WTC11 (cell line): ENCODE measurements at regions not wholly inside any gene's neighbourhood (a gene's known extent, or its start where the extent isn't known, plus 50 kb on each side); places are given as distances from the start of the nearest gene placed in this dataset.

Experiments
- ATAC-seq: fragments of 200-7000 bp; cut with Tn5 transposase; 2 replicates; pipeline ENCODE4 v1.10.0; 2021; ENCODE audit warnings: mild to moderate bottlenecking, moderate library complexity
- CTCF ChIA-PET: fragments of 300-600 bp; sonication (Branson Sonifier 250); formaldehyde crosslinking; loops from one replicate; lab custom pipeline; 2021; ENCODE audit warnings: antibody characterized with exemption; lab: Charles Lee
- POLR2A ChIA-PET: fragments of 350-600 bp; sonication (Branson Sonifier 250); formaldehyde crosslinking; loops from one replicate; lab custom pipeline; 2021; ENCODE audit warnings: antibody characterized with exemption; lab: Charles Lee
- DNase-seq: peaks from one replicate; pipeline ENCODE4 v3.0.0; 2021; ENCODE audit warnings: low spot score
- H3K27ac Mint-ChIP-seq: 2 replicates; pipeline ENCODE4 v1.8.0; 2021; ENCODE audit warnings: mixed read lengths
- H3K27me3 Mint-ChIP-seq: 2 replicates; pipeline ENCODE4 v1.8.0; 2021; ENCODE audit warnings: low read depth, mild to moderate bottlenecking, moderate library complexity, mixed read lengths
- H3K36me3 Mint-ChIP-seq: 2 replicates; pipeline ENCODE4 v1.8.0; 2021; ENCODE audit warnings: mixed read lengths
- H3K4me1 Mint-ChIP-seq: 2 replicates; pipeline ENCODE4 v1.8.0; 2022; ENCODE audit warnings: mixed read lengths
- H3K4me3 Mint-ChIP-seq: 2 replicates; pipeline ENCODE4 v1.8.0; 2021; ENCODE audit warnings: mild to moderate bottlenecking, moderate library complexity, mixed read lengths
- H3K9me3 Mint-ChIP-seq: 2 replicates; pipeline ENCODE4 v1.8.0; 2021; ENCODE audit warnings: mixed read lengths
- CREB1 ChIP-seq: sonication (generic); formaldehyde crosslinking; IDR thresholded peaks from 2 replicates; pipeline ENCODE4 v1.8.0; 2023; ENCODE audit warnings: mild to moderate bottlenecking, missing genetic modification reagents
- CREM ChIP-seq: sonication (generic); formaldehyde crosslinking; IDR thresholded peaks from 2 replicates; pipeline ENCODE4 v1.8.1; 2022; ENCODE audit warnings: mild to moderate bottlenecking, missing genetic modification reagents, moderate library complexity
- ETV6 ChIP-seq: sonication (generic); formaldehyde crosslinking; IDR thresholded peaks from 2 replicates; pipeline ENCODE4 v1.8.1; 2022; ENCODE audit warnings: mild to moderate bottlenecking, missing genetic modification reagents
- FOXP1 ChIP-seq: sonication (generic); formaldehyde crosslinking; IDR thresholded peaks from 2 replicates; pipeline ENCODE4 v1.8.0; 2022; ENCODE audit warnings: missing genetic modification reagents, mild to moderate bottlenecking, moderate library complexity, borderline replicate concordance
- GABPB1 ChIP-seq: sonication (generic); formaldehyde crosslinking; IDR thresholded peaks from 2 replicates; pipeline ENCODE4 v1.8.1; 2023; ENCODE audit warnings: mild to moderate bottlenecking, missing genetic modification reagents
- GRHL2 ChIP-seq: fragments of 250-450 bp; sonication (Bioruptor Pico); IDR thresholded peaks from 2 replicates; pipeline ENCODE4 v1.8.0; 2022; ENCODE audit warnings: mild to moderate bottlenecking, moderate library complexity; ENCODE audit not compliant: insufficient replicate concordance, severe bottlenecking
- IRF2 ChIP-seq: sonication (generic); formaldehyde crosslinking; IDR thresholded peaks from 2 replicates; pipeline ENCODE4 v1.8.0; 2022; ENCODE audit warnings: low read depth, missing genetic modification reagents, borderline replicate concordance
- JUN ChIP-seq: sonication (generic); formaldehyde crosslinking; IDR thresholded peaks from 2 replicates; pipeline ENCODE4 v1.8.0; 2023; ENCODE audit warnings: mild to moderate bottlenecking, missing genetic modification reagents
- NR2C2 ChIP-seq: sonication (generic); formaldehyde crosslinking; IDR thresholded peaks from 2 replicates; pipeline ENCODE4 v1.8.0; 2022; ENCODE audit warnings: mild to moderate bottlenecking, missing genetic modification reagents
- OVOL2 ChIP-seq: fragments of 250-450 bp; sonication (Bioruptor Pico); IDR thresholded peaks from 2 replicates; pipeline ENCODE4 v1.9.0; 2021; ENCODE audit warnings: mild to moderate bottlenecking, borderline replicate concordance
- RELA ChIP-seq: sonication (generic); formaldehyde crosslinking; IDR thresholded peaks from 2 replicates; pipeline ENCODE4 v1.8.1; 2022; ENCODE audit warnings: missing genetic modification reagents, mild to moderate bottlenecking, borderline replicate concordance
- RORB ChIP-seq: fragments of 250-450 bp; sonication (Bioruptor Pico); IDR thresholded peaks from 2 replicates; pipeline ENCODE4 v1.9.0; 2021; ENCODE audit warnings: mild to moderate bottlenecking
- SMAD4 ChIP-seq: sonication (generic); formaldehyde crosslinking; IDR thresholded peaks from 2 replicates; pipeline ENCODE4 v1.8.0; 2022; ENCODE audit warnings: mild to moderate bottlenecking, missing genetic modification reagents
- TEAD4 ChIP-seq: sonication (generic); formaldehyde crosslinking; IDR thresholded peaks from 2 replicates; pipeline ENCODE4 v1.8.0; 2022; ENCODE audit warnings: mild to moderate bottlenecking, missing genetic modification reagents
- ZBTB21 ChIP-seq: sonication (generic); formaldehyde crosslinking; IDR thresholded peaks from 2 replicates; pipeline ENCODE4 v1.8.1; 2023; ENCODE audit warnings: mild to moderate bottlenecking, missing genetic modification reagents, borderline replicate concordance
- ZNF138 ChIP-seq: sonication (generic); formaldehyde crosslinking; conservative IDR thresholded peaks from 2 replicates; pipeline ENCODE4 v1.8.1; 2022; ENCODE audit warnings: mild to moderate bottlenecking, moderate library complexity, missing genetic modification reagents
- ZNF263 ChIP-seq: sonication (generic); formaldehyde crosslinking; IDR thresholded peaks from 2 replicates; pipeline ENCODE4 v1.8.1; 2022; ENCODE audit warnings: low read depth, mild to moderate bottlenecking, moderate library complexity, missing genetic modification reagents
- ZNF416 ChIP-seq: fragments of 250-450 bp; sonication (Bioruptor Pico); IDR thresholded peaks from 2 replicates; pipeline ENCODE4 v1.9.0; 2021; ENCODE audit warnings: mild to moderate bottlenecking, inconsistent platforms
- TF ChIP-seq, protein P1 (sequence below): sonication (generic); formaldehyde crosslinking; IDR thresholded peaks from 2 replicates; pipeline ENCODE4 v1.8.1; 2023; ENCODE audit warnings: mild to moderate bottlenecking, missing genetic modification reagents, borderline replicate concordance
- TF ChIP-seq, protein P2 (sequence below): fragments of 250-450 bp; sonication (Bioruptor Pico); IDR thresholded peaks from 2 replicates; pipeline ENCODE4 v1.9.0; 2021; ENCODE audit warnings: mild to moderate bottlenecking
- TF ChIP-seq, protein P3 (sequence below): fragments of 250-450 bp; sonication (Bioruptor Pico); IDR thresholded peaks from 2 replicates; pipeline ENCODE4 v1.8.0; 2021; ENCODE audit warnings: mild to moderate bottlenecking
- TF ChIP-seq, protein P4 (sequence below): sonication (generic); formaldehyde crosslinking; conservative IDR thresholded peaks from 2 replicates; pipeline ENCODE4 v1.8.1; 2022; ENCODE audit warnings: mild to moderate bottlenecking, missing genetic modification reagents
- TF ChIP-seq, protein P5 (sequence below): sonication (generic); formaldehyde crosslinking; IDR thresholded peaks from 2 replicates; pipeline ENCODE4 v1.8.1; 2022; ENCODE audit warnings: low read depth, missing genetic modification reagents, borderline replicate concordance
- TF ChIP-seq, protein P6 (sequence below): sonication (generic); formaldehyde crosslinking; IDR thresholded peaks from 2 replicates; pipeline ENCODE4 v1.8.0; 2023; ENCODE audit warnings: mild to moderate bottlenecking, missing genetic modification reagents

DNA sequence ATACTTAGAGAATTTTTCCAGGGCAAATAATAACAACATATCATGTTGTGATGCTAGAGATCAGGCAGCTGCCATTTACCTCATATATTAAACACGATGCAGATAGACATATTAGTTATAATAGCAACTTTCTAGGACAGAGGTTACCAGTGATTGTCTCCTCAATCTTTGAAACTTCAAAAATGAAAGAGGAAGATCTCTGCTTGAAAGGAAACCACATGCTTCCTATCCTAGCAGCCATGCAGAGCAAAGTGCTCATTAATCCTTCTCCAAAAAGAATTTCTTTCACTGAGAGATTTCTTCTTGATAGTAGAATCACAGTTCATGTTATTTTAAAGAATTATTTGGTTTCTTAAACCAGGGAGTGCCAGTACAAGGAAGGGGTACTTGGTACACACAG is 317.2 kb downstream of the CPS1 start:
- ATAC-seq (no peak), DNase-seq (no peak)
- Mint-ChIP-seq H3K27me3 (no peaks in the 10 kb centered on the region), H3K9me3 (no peaks in the 10 kb centered on the region), H3K36me3 (no peaks in the 10 kb centered on the region), H3K4me1 (no peaks in the 10 kb centered on the region), H3K27ac (no peak overlapping the region), H3K4me3 (no peak overlapping the region)
- ChIA-PET POLR2A (no interaction called here), CTCF (no interaction called here)
- TF ChIP-seq, protein P1, sequence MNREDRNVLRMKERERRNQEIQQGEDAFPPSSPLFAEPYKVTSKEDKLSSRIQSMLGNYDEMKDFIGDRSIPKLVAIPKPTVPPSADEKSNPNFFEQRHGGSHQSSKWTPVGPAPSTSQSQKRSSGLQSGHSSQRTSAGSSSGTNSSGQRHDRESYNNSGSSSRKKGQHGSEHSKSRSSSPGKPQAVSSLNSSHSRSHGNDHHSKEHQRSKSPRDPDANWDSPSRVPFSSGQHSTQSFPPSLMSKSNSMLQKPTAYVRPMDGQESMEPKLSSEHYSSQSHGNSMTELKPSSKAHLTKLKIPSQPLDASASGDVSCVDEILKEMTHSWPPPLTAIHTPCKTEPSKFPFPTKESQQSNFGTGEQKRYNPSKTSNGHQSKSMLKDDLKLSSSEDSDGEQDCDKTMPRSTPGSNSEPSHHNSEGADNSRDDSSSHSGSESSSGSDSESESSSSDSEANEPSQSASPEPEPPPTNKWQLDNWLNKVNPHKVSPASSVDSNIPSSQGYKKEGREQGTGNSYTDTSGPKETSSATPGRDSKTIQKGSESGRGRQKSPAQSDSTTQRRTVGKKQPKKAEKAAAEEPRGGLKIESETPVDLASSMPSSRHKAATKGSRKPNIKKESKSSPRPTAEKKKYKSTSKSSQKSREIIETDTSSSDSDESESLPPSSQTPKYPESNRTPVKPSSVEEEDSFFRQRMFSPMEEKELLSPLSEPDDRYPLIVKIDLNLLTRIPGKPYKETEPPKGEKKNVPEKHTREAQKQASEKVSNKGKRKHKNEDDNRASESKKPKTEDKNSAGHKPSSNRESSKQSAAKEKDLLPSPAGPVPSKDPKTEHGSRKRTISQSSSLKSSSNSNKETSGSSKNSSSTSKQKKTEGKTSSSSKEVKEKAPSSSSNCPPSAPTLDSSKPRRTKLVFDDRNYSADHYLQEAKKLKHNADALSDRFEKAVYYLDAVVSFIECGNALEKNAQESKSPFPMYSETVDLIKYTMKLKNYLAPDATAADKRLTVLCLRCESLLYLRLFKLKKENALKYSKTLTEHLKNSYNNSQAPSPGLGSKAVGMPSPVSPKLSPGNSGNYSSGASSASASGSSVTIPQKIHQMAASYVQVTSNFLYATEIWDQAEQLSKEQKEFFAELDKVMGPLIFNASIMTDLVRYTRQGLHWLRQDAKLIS (CRISPR knock-in tag): no peak
- TF ChIP-seq IRF2 (CRISPR knock-in tag) (no peak), ZNF138 (CRISPR knock-in tag) (no peak), TEAD4 (CRISPR knock-in tag) (no peak), ETV6 (no peak), NR2C2 (CRISPR knock-in tag) (no peak)
- TF ChIP-seq, protein P2, sequence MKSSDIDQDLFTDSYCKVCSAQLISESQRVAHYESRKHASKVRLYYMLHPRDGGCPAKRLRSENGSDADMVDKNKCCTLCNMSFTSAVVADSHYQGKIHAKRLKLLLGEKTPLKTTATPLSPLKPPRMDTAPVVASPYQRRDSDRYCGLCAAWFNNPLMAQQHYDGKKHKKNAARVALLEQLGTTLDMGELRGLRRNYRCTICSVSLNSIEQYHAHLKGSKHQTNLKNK (CRISPR knock-in tag): no peak
- TF ChIP-seq, protein P3, sequence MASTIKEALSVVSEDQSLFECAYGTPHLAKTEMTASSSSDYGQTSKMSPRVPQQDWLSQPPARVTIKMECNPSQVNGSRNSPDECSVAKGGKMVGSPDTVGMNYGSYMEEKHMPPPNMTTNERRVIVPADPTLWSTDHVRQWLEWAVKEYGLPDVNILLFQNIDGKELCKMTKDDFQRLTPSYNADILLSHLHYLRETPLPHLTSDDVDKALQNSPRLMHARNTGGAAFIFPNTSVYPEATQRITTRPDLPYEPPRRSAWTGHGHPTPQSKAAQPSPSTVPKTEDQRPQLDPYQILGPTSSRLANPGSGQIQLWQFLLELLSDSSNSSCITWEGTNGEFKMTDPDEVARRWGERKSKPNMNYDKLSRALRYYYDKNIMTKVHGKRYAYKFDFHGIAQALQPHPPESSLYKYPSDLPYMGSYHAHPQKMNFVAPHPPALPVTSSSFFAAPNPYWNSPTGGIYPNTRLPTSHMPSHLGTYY: no peak

DNA sequence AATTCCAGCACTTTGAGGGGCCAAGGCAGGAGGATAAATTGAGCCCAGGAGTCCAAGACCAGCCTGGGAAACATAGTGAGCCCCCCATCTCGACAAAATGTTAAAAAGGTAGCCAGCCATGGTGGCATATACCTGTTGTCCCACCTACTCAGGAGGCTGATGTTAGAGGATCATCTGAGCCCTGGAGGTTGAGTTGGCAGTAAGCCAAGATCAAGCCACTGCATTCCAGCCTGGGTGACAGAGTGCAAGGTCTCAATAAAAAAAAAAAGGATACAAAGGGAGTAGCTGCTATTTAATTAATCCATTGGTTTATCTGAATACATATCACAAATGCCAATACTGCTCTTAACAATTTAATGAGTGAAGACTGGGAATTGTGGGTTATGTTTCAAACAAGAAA is 327.8 kb downstream of the CPS1 start:
- POLR2A ChIA-PET: no interaction called here
- no peak for ATAC-seq
- Mint-ChIP-seq H3K4me3 (no peak overlapping the region), H3K27me3 (no peaks in the 10 kb centered on the region), H3K27ac (no peak overlapping the region), H3K4me1 (no peaks in the 10 kb centered on the region), H3K36me3 (no peaks in the 10 kb centered on the region), H3K9me3 (peaks cover 7% of the 10 kb centered on the region)
- TF ChIP-seq, protein P4, sequence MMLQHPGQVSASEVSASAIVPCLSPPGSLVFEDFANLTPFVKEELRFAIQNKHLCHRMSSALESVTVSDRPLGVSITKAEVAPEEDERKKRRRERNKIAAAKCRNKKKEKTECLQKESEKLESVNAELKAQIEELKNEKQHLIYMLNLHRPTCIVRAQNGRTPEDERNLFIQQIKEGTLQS: no peak
- TF ChIP-seq SMAD4 (CRISPR knock-in tag) (no peak), ZNF263 (CRISPR knock-in tag) (no peak), ZBTB21 (no peak), OVOL2 (CRISPR knock-in tag) (no peak), GRHL2 (no peak)
- no peak for DNase-seq
- CTCF ChIA-PET: no interaction called here

DNA sequence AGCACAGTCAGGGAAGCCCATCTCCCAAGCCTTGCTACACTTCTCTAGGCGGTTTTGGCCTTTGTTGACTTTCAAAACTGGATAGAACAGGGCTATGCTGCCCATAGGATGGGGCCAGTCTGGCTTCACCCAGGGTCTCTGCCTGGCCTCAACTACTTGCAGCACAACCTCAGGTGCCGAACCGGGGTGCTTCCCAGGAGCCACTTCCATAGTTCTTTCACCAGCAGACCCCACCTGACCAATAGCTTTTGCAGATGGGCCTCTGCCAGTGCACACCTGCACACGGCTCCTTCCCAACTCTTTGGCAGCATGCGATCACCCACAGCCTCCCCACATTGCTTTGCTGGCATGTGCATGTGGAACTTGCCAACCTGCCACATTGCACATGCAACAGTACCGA is 331.6 kb downstream of the CPS1 start:
- TF ChIP-seq CREM (CRISPR knock-in tag): no peak
- no peak for TF ChIP-seq SMAD4 (CRISPR knock-in tag)
- no peak for TF ChIP-seq ZNF416 (CRISPR knock-in tag)
- TF ChIP-seq, protein P5, sequence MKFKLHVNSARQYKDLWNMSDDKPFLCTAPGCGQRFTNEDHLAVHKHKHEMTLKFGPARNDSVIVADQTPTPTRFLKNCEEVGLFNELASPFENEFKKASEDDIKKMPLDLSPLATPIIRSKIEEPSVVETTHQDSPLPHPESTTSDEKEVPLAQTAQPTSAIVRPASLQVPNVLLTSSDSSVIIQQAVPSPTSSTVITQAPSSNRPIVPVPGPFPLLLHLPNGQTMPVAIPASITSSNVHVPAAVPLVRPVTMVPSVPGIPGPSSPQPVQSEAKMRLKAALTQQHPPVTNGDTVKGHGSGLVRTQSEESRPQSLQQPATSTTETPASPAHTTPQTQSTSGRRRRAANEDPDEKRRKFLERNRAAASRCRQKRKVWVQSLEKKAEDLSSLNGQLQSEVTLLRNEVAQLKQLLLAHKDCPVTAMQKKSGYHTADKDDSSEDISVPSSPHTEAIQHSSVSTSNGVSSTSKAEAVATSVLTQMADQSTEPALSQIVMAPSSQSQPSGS (CRISPR knock-in tag): no peak
- TF ChIP-seq JUN (CRISPR knock-in tag): no peak
- TF ChIP-seq RELA (CRISPR knock-in tag): no peak
- TF ChIP-seq IRF2 (CRISPR knock-in tag): no peak
- TF ChIP-seq, protein P6, sequence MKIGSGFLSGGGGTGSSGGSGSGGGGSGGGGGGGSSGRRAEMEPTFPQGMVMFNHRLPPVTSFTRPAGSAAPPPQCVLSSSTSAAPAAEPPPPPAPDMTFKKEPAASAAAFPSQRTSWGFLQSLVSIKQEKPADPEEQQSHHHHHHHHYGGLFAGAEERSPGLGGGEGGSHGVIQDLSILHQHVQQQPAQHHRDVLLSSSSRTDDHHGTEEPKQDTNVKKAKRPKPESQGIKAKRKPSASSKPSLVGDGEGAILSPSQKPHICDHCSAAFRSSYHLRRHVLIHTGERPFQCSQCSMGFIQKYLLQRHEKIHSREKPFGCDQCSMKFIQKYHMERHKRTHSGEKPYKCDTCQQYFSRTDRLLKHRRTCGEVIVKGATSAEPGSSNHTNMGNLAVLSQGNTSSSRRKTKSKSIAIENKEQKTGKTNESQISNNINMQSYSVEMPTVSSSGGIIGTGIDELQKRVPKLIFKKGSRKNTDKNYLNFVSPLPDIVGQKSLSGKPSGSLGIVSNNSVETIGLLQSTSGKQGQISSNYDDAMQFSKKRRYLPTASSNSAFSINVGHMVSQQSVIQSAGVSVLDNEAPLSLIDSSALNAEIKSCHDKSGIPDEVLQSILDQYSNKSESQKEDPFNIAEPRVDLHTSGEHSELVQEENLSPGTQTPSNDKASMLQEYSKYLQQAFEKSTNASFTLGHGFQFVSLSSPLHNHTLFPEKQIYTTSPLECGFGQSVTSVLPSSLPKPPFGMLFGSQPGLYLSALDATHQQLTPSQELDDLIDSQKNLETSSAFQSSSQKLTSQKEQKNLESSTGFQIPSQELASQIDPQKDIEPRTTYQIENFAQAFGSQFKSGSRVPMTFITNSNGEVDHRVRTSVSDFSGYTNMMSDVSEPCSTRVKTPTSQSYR: no peak
- no peak for TF ChIP-seq GABPB1 (CRISPR knock-in tag)
- no peak for TF ChIP-seq NR2C2 (CRISPR knock-in tag)
- no peak for TF ChIP-seq FOXP1
- TF ChIP-seq RORB: no peak
- TF ChIP-seq CREB1 (CRISPR knock-in tag): no peak
- Mint-ChIP-seq H3K4me3 (no peak overlapping the region), H3K27me3 (no peaks in the 10 kb centered on the region), H3K9me3 (peaks cover 21% of the 10 kb centered on the region), H3K27ac (no peak overlapping the region), H3K36me3 (no peaks in the 10 kb centered on the region), H3K4me1 (no peaks in the 10 kb centered on the region)
- no peak for DNase-seq
- CTCF ChIA-PET: no interaction called here
- no peak for ATAC-seq
- POLR2A ChIA-PET: no interaction called here
